ENCODE measurements at regions not wholly inside any gene's neighbourhood (a gene's known extent, or its start where the extent isn't known, plus 50 kb on each side); places are given as distances from the start of the nearest gene placed in this dataset.

- DNase-seq (ENCODE audit: low spot score) (peak; percentile 74), ATAC-seq (ENCODE audit: insufficient number of reproducible peaks, low FRiP score, low read depth) (peak; percentile 96)
- peaks cover 21 to 29% of the 10 kb centered on the region in 2 donors for H3K4me1 ChIP-seq (ENCODE audit: control insufficient read depth in 1 of 2, low read depth in 2 of 2)
- peak overlapping the region; percentile 81 to 90 for H3K27ac ChIP-seq
- TF ChIP-seq CTCF (IDR thresholded peaks at IDR 0.05) = peak; percentile 50
- no peaks in the 10 kb centered on the region for H3K27me3 ChIP-seq (replicated peaks; ENCODE audit: insufficient read depth)
- H3K9me3 ChIP-seq = no peaks in the 10 kb centered on the region
- peak overlapping the region; percentile 45 for H3K4me3 ChIP-seq
- H3K36me3 ChIP-seq = no peaks in the 10 kb centered on the region
Measured at GRCh38 chr1:181152892-181153633, 64.6 kb downstream of the IER5 start.

GRCh38 chr1:181153634-181153961, 65.1 kb downstream of the IER5 start:
- Histone ChIP-seq H3K4me3 (peak overlapping the region; percentile 45), H3K9me3 (no peaks in the 10 kb centered on the region), H3K36me3 (no peaks in the 10 kb centered on the region), H3K4me1 (ENCODE audit: control insufficient read depth in 1 of 2, low read depth in 2 of 2) (peaks cover 21 to 29% of the 10 kb centered on the region in 2 donors), H3K27me3 (replicated peaks; ENCODE audit: insufficient read depth) (no peaks in the 10 kb centered on the region), H3K27ac (peak overlapping the region; percentile 81 to 90)
- DNase-seq (ENCODE audit: low spot score) (no peak), ATAC-seq (ENCODE audit: insufficient number of reproducible peaks, low FRiP score, low read depth) (no peak)
- no peak for TF ChIP-seq CTCF (IDR thresholded peaks at IDR 0.05)

GRCh38 chr1:181155339-181155738, 66.8 kb downstream of the IER5 start:
- H3K4me1 ChIP-seq (ENCODE audit: control insufficient read depth in 1 of 2, low read depth in 2 of 2) = peaks cover 30 to 33% of the 10 kb centered on the region in 2 donors
- H3K27ac ChIP-seq = no peak overlapping the region
- no peak for ATAC-seq (ENCODE audit: insufficient number of reproducible peaks, low FRiP score, low read depth)
- H3K36me3 ChIP-seq = no peaks in the 10 kb centered on the region
- no peak for DNase-seq (ENCODE audit: low spot score)
- TF ChIP-seq CTCF (IDR thresholded peaks at IDR 0.05) = no peak
- H3K9me3 ChIP-seq = no peaks in the 10 kb centered on the region
- no peak overlapping the region for H3K4me3 ChIP-seq
- H3K27me3 ChIP-seq (replicated peaks; ENCODE audit: insufficient read depth) = no peaks in the 10 kb centered on the region

- Histone ChIP-seq H3K27me3 (replicated peaks; ENCODE audit: insufficient read depth) (no peaks in the 10 kb centered on the region), H3K36me3 (no peaks in the 10 kb centered on the region), H3K27ac (peak overlapping the region in 1 of 2 donors; percentile 39), H3K4me1 (ENCODE audit: control insufficient read depth in 1 of 2, low read depth in 2 of 2) (peaks cover 9% of the 10 kb centered on the region in 2 donors), H3K4me3 (no peak overlapping the region), H3K9me3 (peaks cover 11% of the 10 kb centered on the region)
- no peak for TF ChIP-seq CTCF (IDR thresholded peaks at IDR 0.05)
- no peak for ATAC-seq (ENCODE audit: insufficient number of reproducible peaks, low FRiP score, low read depth)
- no peak for DNase-seq (ENCODE audit: low spot score)
Measured at GRCh38 chr1:181159451-181160140, 71.1 kb downstream of the IER5 start.

- Histone ChIP-seq H3K9me3 (peaks cover 11% of the 10 kb centered on the region), H3K36me3 (no peaks in the 10 kb centered on the region), H3K4me1 (ENCODE audit: control insufficient read depth in 1 of 2, low read depth in 2 of 2) (peaks cover 9% of the 10 kb centered on the region in 2 donors), H3K27ac (no peak overlapping the region), H3K4me3 (no peak overlapping the region), H3K27me3 (replicated peaks; ENCODE audit: insufficient read depth) (no peaks in the 10 kb centered on the region)
- no peak for TF ChIP-seq CTCF (IDR thresholded peaks at IDR 0.05)
- DNase-seq (ENCODE audit: low spot score) (no peak), ATAC-seq (ENCODE audit: insufficient number of reproducible peaks, low FRiP score, low read depth) (no peak)
Measured at GRCh38 chr1:181160322-181160721, 71.8 kb downstream of the IER5 start.

All from thoracic aorta (tissue), 2 donors.